ENCODE measurements at regions not wholly inside any gene's neighbourhood (a gene's known extent, or its start where the extent isn't known, plus 50 kb on each side); places are given as distances from the start of the nearest gene placed in this dataset.

GRCh38 chr9:31848505-31849285, 535.7 kb upstream of the ACO1 start:
- Histone ChIP-seq H3K4me3 (peak overlapping the region; percentile 46), H4K20me1 (replicated peaks; ENCODE audit: control insufficient read depth, insufficient read depth, low read length) (no peaks in the 10 kb centered on the region), H3K79me2 (ENCODE audit: control insufficient read depth, insufficient read depth, low read length) (peaks cover 28% of the 10 kb centered on the region), H3K4me1 (replicated peaks in 1 of 2; ENCODE audit: control insufficient read depth in 2 of 2, insufficient read depth in 2 of 2, low read length in 2 of 2) (no peaks in the 10 kb centered on the region; a peak in 1 of 5 replicates), H3K9ac (ENCODE audit: insufficient read depth in 1 of 2, low read depth in 2 of 2, low read length in 2 of 2) (peak overlapping the region; percentile 76 to 83; a peak in 3 of 4 replicates), H3K9me1 (ENCODE audit: control insufficient read depth, insufficient read depth, low read length) (no peaks in the 10 kb centered on the region), H3K9me3 (replicated peaks; ENCODE audit: control insufficient read depth, insufficient read depth, low read depth, low read length) (no peaks in the 10 kb centered on the region), H3K27ac (ENCODE audit: extremely low read depth, low read depth, low read length) (peak overlapping the region; percentile 78), H3K4me2 (ENCODE audit: insufficient read depth, low read length) (peak overlapping the region; percentile 73), H2AFZ (ENCODE audit: low read depth, low read length) (peak overlapping the region; percentile 84), H3K27me3 (ENCODE audit: control insufficient read depth in 2 of 2, insufficient read depth in 2 of 2, low read length in 2 of 2) (no peaks in the 10 kb centered on the region), H3K36me3 (ENCODE audit: control insufficient read depth, insufficient read depth, low read length) (no peaks in the 10 kb centered on the region)
- CTCF ChIA-PET (ENCODE audit: low intra/inter-chr PET ratio) = no interaction called here
- POLR2A ChIA-PET = no interaction called here
- 0% methylated on average over 6 of the region's 19 CpGs for WGBS (ENCODE audit: insufficient coverage, low coverage, missing lambda C conversion rate)
- DNase-seq (ENCODE audit: extremely low read depth in 1 of 4, low spot score in 3 of 4) (peak; percentile 7 to 63 (median 18)), ATAC-seq (peak; percentile 97), FAIRE-seq (no peak)
- BruUV-seq (replicated peaks) = TSS peak; percentile 75
- intact Hi-C loops (cut with micrococcal nuclease) (no loop called here), in situ Hi-C loops (cut with MboI) (no loop called here)
- peak; percentile 50; the same call in 1 of the 2 replicates for TF ChIP-seq PHF8 (IDR thresholded peaks at IDR 0.05; ENCODE audit: borderline replicate concordance, low read length)
- TF ChIP-seq ZNF24 (IDR thresholded peaks at IDR 0.05) = no peak
- TF ChIP-seq ZFP36 (IDR thresholded peaks at IDR 0.05; ENCODE audit: low read depth, low read length, partially characterized antibody) = no peak
- TF ChIP-seq KDM5B (IDR thresholded peaks at IDR 0.05; ENCODE audit: insufficient replicate concordance, low read depth, low read length) = peak; percentile 72
- TF ChIP-seq MGA (IDR thresholded peaks at IDR 0.05) = peak; percentile 24; the same call in 1 of the 2 replicates
- TF ChIP-seq SRSF7 (optimal IDR thresholded peaks at IDR 0.05; ENCODE audit: low read depth, low read length) = no peak
- 0 out of 2 replicates have a peak, but pooled peaks have one; percentile 14 for TF ChIP-seq VEZF1 (CRISPR knock-in tag; IDR thresholded peaks at IDR 0.05)
- peak; percentile 63 for TF ChIP-seq POLR2A (conservative IDR thresholded peaks at IDR 0.05)

Measured in K562 (cell line).